ENCODE measurements at regions not wholly inside any gene's neighbourhood (a gene's known extent, or its start where the extent isn't known, plus 50 kb on each side); places are given as distances from the start of the nearest gene placed in this dataset.

DNA sequence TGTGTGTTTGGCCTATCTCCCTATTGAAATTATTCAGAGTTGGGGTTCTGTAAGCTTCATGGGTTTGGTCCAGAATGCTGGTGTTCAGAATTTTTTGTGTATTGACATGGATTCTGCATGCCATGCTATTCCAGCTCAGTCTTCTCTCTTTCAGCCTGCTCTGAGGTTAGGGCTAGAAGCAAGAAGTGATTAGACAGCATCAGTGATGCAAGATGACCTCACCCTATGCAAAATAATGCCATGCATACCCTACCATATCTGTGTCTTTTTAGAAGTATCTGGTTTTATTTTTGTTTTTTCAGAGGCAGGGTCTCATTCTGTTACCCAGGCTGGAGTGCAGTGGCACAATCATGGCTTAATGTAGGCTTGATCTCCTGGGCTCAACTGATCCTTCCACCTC lies 175.6 kb upstream of the SKOR2 start:
- TF ChIP-seq EP300 (IDR thresholded peaks at IDR 0.05) (no peak), POLR2A (IDR thresholded peaks at IDR 0.05) (no peak), POLR2AphosphoS5 (IDR thresholded peaks at IDR 0.05) (no peak)
